HT1080 (cell line): ENCODE measurements at regions not wholly inside any gene's neighbourhood (a gene's known extent, or its start where the extent isn't known, plus 50 kb on each side); places are given as distances from the start of the nearest gene placed in this dataset.

Source experiments
- DNase-seq: peaks from one replicate; pipeline ENCODE4 v3.0.0-alpha.2; 2015; ENCODE audit warnings: low read depth

GRCh38 chr11:116192509-116193210 is 580.1 kb downstream of the BUD13 start:
- no peak for DNase-seq

- no peak for DNase-seq
Measured at GRCh38 chr11:116190861-116191260, 581.9 kb downstream of the BUD13 start.

DNA sequence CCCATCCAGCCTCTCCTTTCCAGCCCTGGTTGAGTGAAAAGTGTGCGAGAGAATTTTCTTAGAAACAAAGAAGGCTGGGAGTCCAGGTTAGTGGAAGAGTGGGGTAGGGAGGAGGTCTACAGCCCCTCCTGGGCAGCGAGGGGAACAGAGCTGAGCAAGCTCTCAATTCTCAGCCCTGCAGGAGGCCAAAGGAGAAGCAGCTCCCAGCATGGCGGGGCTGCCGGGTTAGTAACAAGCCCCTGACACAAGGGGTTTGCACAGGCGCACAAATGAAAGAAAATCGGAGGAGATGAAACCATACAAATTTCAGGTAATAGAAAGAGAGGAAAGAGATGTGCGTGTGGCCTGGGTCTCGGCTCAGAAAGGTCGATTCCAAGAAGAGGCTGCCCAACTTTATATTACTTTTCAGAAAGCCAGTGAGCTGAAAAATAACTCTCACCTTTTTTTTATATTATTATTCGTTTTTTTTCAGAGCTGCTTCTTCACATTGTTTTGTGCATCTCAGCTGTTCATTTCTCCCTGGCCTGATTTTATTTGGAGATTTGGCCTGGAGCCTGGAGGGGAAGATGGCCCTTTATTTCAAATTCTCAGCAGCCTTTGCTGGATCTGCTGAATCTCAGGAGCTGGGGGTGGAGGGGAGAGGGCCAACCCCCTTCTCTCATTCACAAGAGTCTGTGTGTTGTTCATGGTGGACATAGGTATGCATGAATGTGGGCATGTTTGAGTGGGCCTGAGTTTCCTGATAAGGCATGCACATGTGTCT is 583.2 kb downstream of the BUD13 start:
- no peak for DNase-seq

GRCh38 chr11:116188350-116188749 is 584.4 kb downstream of the BUD13 start:
- DNase-seq, result no peak

GRCh38 chr11:116187026-116187425 is 585.8 kb downstream of the BUD13 start:
- DNase-seq, result no peak

DNA sequence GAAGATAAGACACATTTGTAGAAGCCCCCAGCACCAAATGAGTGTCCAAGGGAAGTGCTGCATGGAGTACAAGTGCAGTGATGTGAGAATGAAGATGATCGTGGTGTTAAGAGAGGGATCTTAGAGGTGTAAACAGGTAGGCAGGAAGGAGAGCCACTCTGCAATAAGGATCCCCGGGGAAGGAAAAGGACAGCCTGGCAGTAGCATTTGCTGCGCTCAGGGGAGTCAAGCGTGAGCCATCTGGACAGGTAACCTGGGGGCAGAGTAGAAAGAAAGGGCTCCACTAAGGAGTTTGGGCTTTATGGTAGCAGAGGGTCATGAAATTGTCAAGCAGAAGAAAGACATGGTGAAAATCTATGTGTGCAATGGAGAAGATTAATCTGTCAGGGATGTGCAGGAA is 587.2 kb downstream of the BUD13 start:
- no peak for DNase-seq

- DNase-seq, result no peak
Measured at GRCh38 chr11:116184763-116185162, 588.0 kb downstream of the BUD13 start.

GRCh38 chr11:116182356-116182966 is 590.3 kb downstream of the BUD13 start:
- DNase-seq, result no peak

DNA sequence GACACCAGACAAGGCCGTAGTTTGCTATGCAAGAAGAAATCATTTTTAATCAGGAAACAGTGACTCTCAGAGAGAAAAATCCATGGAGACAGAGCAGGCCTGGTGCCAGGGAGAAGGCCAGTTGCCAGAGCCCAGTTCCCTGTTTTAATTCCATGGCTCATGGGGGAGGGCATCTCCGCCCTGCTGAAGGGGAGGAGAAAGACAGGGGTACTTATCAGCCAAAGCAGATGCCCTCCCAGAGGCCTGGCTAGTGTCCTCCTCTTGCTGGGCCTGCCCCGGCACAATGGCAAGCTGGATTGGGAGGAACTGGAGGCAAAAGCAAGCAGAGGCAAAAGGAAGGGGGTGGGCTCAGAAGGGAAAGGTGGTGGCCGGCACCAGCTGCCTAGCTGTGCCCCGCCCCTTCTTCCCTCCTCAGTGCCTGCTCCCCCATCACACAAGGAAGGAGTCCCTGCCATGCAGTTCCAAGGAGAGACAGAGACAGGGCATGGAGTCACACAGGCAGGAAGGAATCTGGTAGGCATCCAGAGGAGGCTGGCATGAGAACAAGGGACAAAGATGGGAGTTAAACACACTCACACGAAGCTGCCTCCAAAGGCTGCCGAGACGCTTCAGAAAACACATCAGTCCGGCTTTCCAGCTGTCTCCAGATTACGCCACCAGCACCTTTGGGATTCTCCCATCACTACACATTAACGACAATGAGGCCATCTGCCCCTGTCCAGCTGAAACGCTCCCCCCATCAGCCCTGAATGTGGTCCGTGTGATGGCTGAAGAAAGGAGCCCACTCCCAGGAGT is 591.8 kb downstream of the BUD13 start:
- DNase-seq, result no peak

DNA sequence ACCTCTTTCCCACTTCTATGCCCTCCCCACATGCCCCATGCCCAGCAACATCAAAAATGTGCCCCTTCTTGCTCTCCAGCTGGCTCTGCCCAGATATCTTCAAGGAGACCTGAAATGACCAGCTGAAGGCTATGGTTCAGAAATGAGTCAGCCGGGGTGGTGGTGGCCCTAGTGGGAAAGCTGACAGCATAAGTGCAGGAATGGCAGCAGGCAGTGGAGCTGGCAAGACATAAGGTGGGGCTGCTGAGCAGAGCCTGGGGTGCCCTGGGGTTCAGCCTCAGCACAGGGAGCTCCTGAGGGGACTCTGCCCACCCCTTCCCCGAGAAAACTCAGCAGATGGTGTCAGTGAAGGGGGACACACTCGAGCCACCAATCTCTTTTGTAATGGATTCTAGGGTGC is 593.4 kb downstream of the BUD13 start:
- DNase-seq, result no peak

DNA sequence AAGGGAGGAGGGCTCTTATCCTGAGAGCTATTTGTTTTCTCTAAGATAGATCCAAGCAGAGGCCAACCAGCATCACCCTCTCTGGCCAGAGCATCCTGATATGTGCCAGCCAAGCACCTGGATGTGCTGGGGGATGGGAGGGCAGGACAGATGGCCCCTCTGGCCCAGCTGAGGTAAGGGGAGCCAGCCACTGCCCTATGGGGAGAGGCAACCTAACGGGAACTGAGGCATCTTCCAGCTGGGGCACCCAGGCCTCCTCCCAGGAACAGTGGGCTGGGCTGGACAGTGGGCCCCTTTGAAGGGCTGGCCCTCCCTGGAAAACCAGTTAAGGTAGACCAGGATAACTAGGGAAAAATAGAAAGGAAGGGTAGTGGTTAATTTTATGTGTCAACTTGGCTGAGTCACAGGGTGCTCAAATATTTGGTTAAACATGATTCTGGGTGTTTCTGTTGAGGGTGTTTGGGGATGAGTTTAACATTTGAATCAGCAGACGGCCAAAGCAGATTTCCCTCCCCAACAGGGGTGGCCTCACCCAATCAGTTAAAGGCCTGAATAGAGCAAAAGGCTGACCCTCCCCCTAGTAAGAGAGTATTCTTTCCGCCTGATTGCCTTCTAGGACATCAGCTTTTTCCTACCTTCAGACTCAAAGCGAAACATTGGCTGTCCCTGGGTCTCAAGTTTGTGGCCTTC is 595.1 kb downstream of the BUD13 start:
- DNase-seq, result no peak

GRCh38 chr11:116176484-116177005 is 596.2 kb downstream of the BUD13 start:
- no peak for DNase-seq

- no peak for DNase-seq
Measured at GRCh38 chr11:116175707-116176106, 597.1 kb downstream of the BUD13 start.

GRCh38 chr11:116173941-116174911 is 598.6 kb downstream of the BUD13 start:
- DNase-seq, result no peak

- no peak for DNase-seq
Measured at GRCh38 chr11:116173506-116173905, 599.3 kb downstream of the BUD13 start.

- DNase-seq, result no peak
Measured at GRCh38 chr11:116172851-116173250, 599.9 kb downstream of the BUD13 start.

DNA sequence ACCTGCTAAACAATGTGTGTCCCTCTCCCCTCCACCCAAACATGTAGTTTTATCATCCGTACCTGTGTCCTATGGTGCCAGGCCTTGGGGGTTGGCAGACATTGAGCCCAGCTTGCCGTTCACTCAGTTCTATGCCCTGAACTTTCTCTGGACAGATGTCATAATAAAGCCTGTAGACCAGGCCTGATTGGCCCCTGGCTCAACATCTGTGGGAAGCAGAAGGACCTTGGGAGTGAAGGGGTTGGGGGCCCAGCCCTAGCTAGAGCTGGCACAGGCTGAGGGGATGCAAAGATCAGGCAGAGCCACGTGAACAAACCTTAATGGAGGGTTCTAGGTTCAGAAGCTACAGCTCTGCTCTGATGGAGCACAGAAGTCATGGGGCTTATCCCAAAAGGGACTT is 600.6 kb downstream of the BUD13 start:
- DNase-seq, result no peak

GRCh38 chr11:116171271-116172140 is 601.3 kb downstream of the BUD13 start:
- no peak for DNase-seq
